Esophagus squamous epithelium (tissue), 4 donors: ENCODE measurements at regions not wholly inside any gene's neighbourhood (a gene's known extent, or its start where the extent isn't known, plus 50 kb on each side); places are given as distances from the start of the nearest gene placed in this dataset.

Experiments
- CTCF ChIP-seq, 6 experiments: fragments of 450-650 bp in 4 of 6; fragments of 200-600 bp in 2 of 6; sonication (generic) in 2 of 6; IDR thresholded peaks; one replicate each; pipeline ENCODE4 v1.5.1; 2016 to 2019; ENCODE audit warnings: antibody characterized with exemption in 6 of 6, mild to moderate bottlenecking in 4 of 6, moderate library complexity in 4 of 6
- POLR2A ChIP-seq, 4 donors: fragments of 450-650 bp; IDR thresholded peaks; one replicate each; pipeline ENCODE4 v1.6.1; 2017; ENCODE audit warnings: antibody characterized with exemption in 4 of 4, mild to moderate bottlenecking in 4 of 4, moderate library complexity in 3 of 4

GRCh38 chr17:5862395-5862794 lies 207.8 kb upstream of the WSCD1 start:
- no peak for TF ChIP-seq CTCF (IDR thresholded peaks at IDR 0.05)
- TF ChIP-seq POLR2A (IDR thresholded peaks at IDR 0.05): no peak
